Activated naive CD8-positive, alpha-beta T cell treated with anti-CD3 and anti-CD28 coated beads, Interleukin-2, amount 10 ng/mL, durations not matched to agents 7 days and 5 days (primary cell): ENCODE measurements at regions not wholly inside any gene's neighbourhood (a gene's known extent, or its start where the extent isn't known, plus 50 kb on each side); places are given as distances from the start of the nearest gene placed in this dataset.

Experiments used
- ATAC-seq: fragments of 150-1000 bp; cut with Tn5 transposase; one replicate; pipeline ENCODE4 v1.10.0; 2021; ENCODE audit warnings: low read depth, moderate library complexity
- POLR2A ChIA-PET: fragments of 350-600 bp; sonication (Branson Sonifier 250); formaldehyde crosslinking; loops from one replicate; lab custom pipeline; 2021; ENCODE audit warnings: antibody characterized with exemption; lab: Charles Lee
- DNase-seq: peaks from one replicate; pipeline ENCODE4 v3.0.0; 2021
- H3K27ac Mint-ChIP-seq: one replicate; pipeline ENCODE4 v1.8.0; 2022; ENCODE audit warnings: mild to moderate bottlenecking, mixed read lengths
- H3K27me3 Mint-ChIP-seq: one replicate; pipeline ENCODE4 v1.8.0; 2022; ENCODE audit warnings: mild to moderate bottlenecking, moderate library complexity, mixed read lengths
- H3K36me3 Mint-ChIP-seq: one replicate; pipeline ENCODE4 v1.8.0; 2021; ENCODE audit warnings: mild to moderate bottlenecking, mixed read lengths
- H3K4me1 Mint-ChIP-seq: one replicate; pipeline ENCODE4 v1.8.0; 2021; ENCODE audit warnings: mixed read lengths
- H3K4me3 Mint-ChIP-seq: one replicate; pipeline ENCODE4 v1.8.0; 2022; ENCODE audit warnings: mild to moderate bottlenecking, moderate library complexity, mixed read lengths
- H3K9me3 Mint-ChIP-seq: one replicate; pipeline ENCODE4 v1.8.0; 2021; ENCODE audit warnings: mixed read lengths

- Mint-ChIP-seq H3K9me3 (peaks cover 6% of the 10 kb centered on the region), H3K27me3 (no peaks in the 10 kb centered on the region), H3K36me3 (no peaks in the 10 kb centered on the region), H3K4me1 (no peaks in the 10 kb centered on the region), H3K4me3 (no peak overlapping the region), H3K27ac (no peak overlapping the region)
- POLR2A ChIA-PET, result no interaction called here
- ATAC-seq (no peak), DNase-seq (no peak)
These were observed 1490.8 kb downstream of the BRINP3 start for GRCh38 chr1:188986745-188987417.

GRCh38 chr1:188988589-188988988, 1489.1 kb downstream of the BRINP3 start:
- DNase-seq (no peak), ATAC-seq (no peak)
- no peaks in the 10 kb centered on the region for H3K4me1 Mint-ChIP-seq
- H3K36me3 Mint-ChIP-seq, result no peaks in the 10 kb centered on the region
- no peak overlapping the region for H3K4me3 Mint-ChIP-seq
- H3K27me3 Mint-ChIP-seq, result no peaks in the 10 kb centered on the region
- peaks cover 6% of the 10 kb centered on the region for H3K9me3 Mint-ChIP-seq
- POLR2A ChIA-PET, result no interaction called here
- no peak overlapping the region for H3K27ac Mint-ChIP-seq

GRCh38 chr1:188991221-188991930, 1486.3 kb downstream of the BRINP3 start:
- ATAC-seq, result no peak
- POLR2A ChIA-PET, result no interaction called here
- no peak overlapping the region for H3K4me3 Mint-ChIP-seq
- DNase-seq, result no peak
- H3K4me1 Mint-ChIP-seq, result no peaks in the 10 kb centered on the region
- no peak overlapping the region for H3K27ac Mint-ChIP-seq
- H3K36me3 Mint-ChIP-seq, result no peaks in the 10 kb centered on the region
- H3K27me3 Mint-ChIP-seq, result no peaks in the 10 kb centered on the region
- H3K9me3 Mint-ChIP-seq, result peaks cover 2% of the 10 kb centered on the region

- Mint-ChIP-seq H3K4me3 (no peak overlapping the region), H3K27ac (no peak overlapping the region), H3K27me3 (no peaks in the 10 kb centered on the region), H3K9me3 (peaks cover 2% of the 10 kb centered on the region), H3K4me1 (no peaks in the 10 kb centered on the region), H3K36me3 (no peaks in the 10 kb centered on the region)
- DNase-seq, result no peak
- ATAC-seq, result no peak
- POLR2A ChIA-PET, result no interaction called here
These were observed 1469.8 kb downstream of the BRINP3 start for GRCh38 chr1:189007824-189008223.

- H3K27ac Mint-ChIP-seq, result no peak overlapping the region
- no peak for ATAC-seq
These were observed 1456.1 kb downstream of the BRINP3 start for GRCh38 chr1:189021577-189021976.

GRCh38 chr1:189022015-189022414, 1455.6 kb downstream of the BRINP3 start:
- ATAC-seq, result no peak

More at GRCh38 chr1:189021577-189021976, 1456.1 kb downstream of the BRINP3 start:
- Mint-ChIP-seq H3K4me3 (no peak overlapping the region), H3K9me3 (peaks cover 9% of the 10 kb centered on the region), H3K36me3 (no peaks in the 10 kb centered on the region), H3K4me1 (no peaks in the 10 kb centered on the region), H3K27me3 (no peaks in the 10 kb centered on the region)
- no peak for DNase-seq
- POLR2A ChIA-PET, result no interaction called here

GRCh38 chr1:189027512-189027911, 1450.2 kb downstream of the BRINP3 start:
- POLR2A ChIA-PET, result no interaction called here

More at GRCh38 chr1:189022015-189022414, 1455.6 kb downstream of the BRINP3 start:
- H3K4me1 Mint-ChIP-seq, result no peaks in the 10 kb centered on the region
- POLR2A ChIA-PET, result no interaction called here
- H3K4me3 Mint-ChIP-seq, result no peak overlapping the region
- H3K27me3 Mint-ChIP-seq, result no peaks in the 10 kb centered on the region
- H3K9me3 Mint-ChIP-seq, result peaks cover 5% of the 10 kb centered on the region
- DNase-seq, result no peak
- no peaks in the 10 kb centered on the region for H3K36me3 Mint-ChIP-seq
- no peak overlapping the region for H3K27ac Mint-ChIP-seq

GRCh38 chr1:189033169-189033568, 1444.5 kb downstream of the BRINP3 start:
- Mint-ChIP-seq H3K36me3 (no peaks in the 10 kb centered on the region), H3K4me1 (no peaks in the 10 kb centered on the region), H3K27ac (no peak overlapping the region), H3K9me3 (peaks cover 2% of the 10 kb centered on the region), H3K27me3 (no peaks in the 10 kb centered on the region), H3K4me3 (no peak overlapping the region)
- DNase-seq (no peak), ATAC-seq (no peak)
- POLR2A ChIA-PET, result no interaction called here

More at GRCh38 chr1:189027512-189027911, 1450.2 kb downstream of the BRINP3 start:
- Mint-ChIP-seq H3K4me1 (no peaks in the 10 kb centered on the region), H3K4me3 (no peak overlapping the region), H3K27me3 (no peaks in the 10 kb centered on the region), H3K9me3 (peaks cover 5% of the 10 kb centered on the region), H3K36me3 (no peaks in the 10 kb centered on the region), H3K27ac (no peak overlapping the region)
- ATAC-seq (no peak), DNase-seq (no peak)

- Mint-ChIP-seq H3K27ac (no peak overlapping the region), H3K9me3 (peaks cover 2% of the 10 kb centered on the region), H3K4me1 (no peaks in the 10 kb centered on the region), H3K4me3 (no peak overlapping the region), H3K27me3 (no peaks in the 10 kb centered on the region), H3K36me3 (no peaks in the 10 kb centered on the region)
- ATAC-seq (no peak), DNase-seq (no peak)
- POLR2A ChIA-PET, result no interaction called here
These were observed 1441.0 kb downstream of the BRINP3 start for GRCh38 chr1:189036628-189037027.

- H3K4me3 Mint-ChIP-seq, result no peak overlapping the region
- H3K4me1 Mint-ChIP-seq, result no peaks in the 10 kb centered on the region
- POLR2A ChIA-PET, result no interaction called here
- ATAC-seq (no peak), DNase-seq (no peak)
- no peaks in the 10 kb centered on the region for H3K27me3 Mint-ChIP-seq
- H3K9me3 Mint-ChIP-seq, result peaks cover 1% of the 10 kb centered on the region
- no peaks in the 10 kb centered on the region for H3K36me3 Mint-ChIP-seq
- no peak overlapping the region for H3K27ac Mint-ChIP-seq
These were observed 1431.5 kb downstream of the BRINP3 start for GRCh38 chr1:189046127-189046526.

- H3K9me3 Mint-ChIP-seq, result no peaks in the 10 kb centered on the region
- POLR2A ChIA-PET, result no interaction called here
- H3K27ac Mint-ChIP-seq, result no peak overlapping the region
- DNase-seq (no peak), ATAC-seq (no peak)
- no peaks in the 10 kb centered on the region for H3K36me3 Mint-ChIP-seq
- H3K27me3 Mint-ChIP-seq, result no peaks in the 10 kb centered on the region
- H3K4me3 Mint-ChIP-seq, result no peak overlapping the region
- no peaks in the 10 kb centered on the region for H3K4me1 Mint-ChIP-seq
These were observed 1392.9 kb downstream of the BRINP3 start for GRCh38 chr1:189084811-189085210.

- Mint-ChIP-seq H3K27ac (no peak overlapping the region), H3K36me3 (no peaks in the 10 kb centered on the region), H3K27me3 (no peaks in the 10 kb centered on the region), H3K4me1 (no peaks in the 10 kb centered on the region), H3K9me3 (peaks cover 10% of the 10 kb centered on the region), H3K4me3 (no peak overlapping the region)
- ATAC-seq (no peak), DNase-seq (no peak)
- POLR2A ChIA-PET, result no interaction called here
These were observed 1373.7 kb downstream of the BRINP3 start for GRCh38 chr1:189103956-189104355.

GRCh38 chr1:189117072-189117770, 1360.4 kb downstream of the BRINP3 start:
- no peak overlapping the region for H3K4me3 Mint-ChIP-seq
- no peaks in the 10 kb centered on the region for H3K4me1 Mint-ChIP-seq
- DNase-seq, result no peak
- H3K9me3 Mint-ChIP-seq, result peaks cover 3% of the 10 kb centered on the region
- no peaks in the 10 kb centered on the region for H3K36me3 Mint-ChIP-seq
- H3K27me3 Mint-ChIP-seq, result no peaks in the 10 kb centered on the region
- no peak for ATAC-seq
- POLR2A ChIA-PET, result no interaction called here
- H3K27ac Mint-ChIP-seq, result no peak overlapping the region

- H3K4me1 Mint-ChIP-seq, result no peaks in the 10 kb centered on the region
- no peak for DNase-seq
- no peak overlapping the region for H3K4me3 Mint-ChIP-seq
- no peaks in the 10 kb centered on the region for H3K36me3 Mint-ChIP-seq
- POLR2A ChIA-PET, result no interaction called here
- H3K27me3 Mint-ChIP-seq, result no peaks in the 10 kb centered on the region
- no peak for ATAC-seq
- H3K9me3 Mint-ChIP-seq, result peaks cover 6% of the 10 kb centered on the region
- no peak overlapping the region for H3K27ac Mint-ChIP-seq
These were observed 1355.7 kb downstream of the BRINP3 start for GRCh38 chr1:189121941-189122340.
